Liver (tissue), 8 donors: ENCODE measurements at regions not wholly inside any gene's neighbourhood (a gene's known extent, or its start where the extent isn't known, plus 50 kb on each side); places are given as distances from the start of the nearest gene placed in this dataset.

Source experiments
- DNase-seq: peaks from one replicate; pipeline ENCODE4 v3.0.0-alpha.2; 2017; ENCODE audit warnings: low spot score
- H3K27ac ChIP-seq, 2 donors: one replicate each; pipeline ENCODE4 v1.7.0; 2013; ENCODE audit warnings: inconsistent platforms in 2 of 2, low read length in 2 of 2, control low read depth in 1 of 2, low read depth in 1 of 2, mild to moderate bottlenecking in 1 of 2
- H3K27me3 ChIP-seq, 4 donors: one replicate each; pipeline versions ENCODE4 v1.6.1 to v1.7.0; 2013; ENCODE audit warnings: low read length in 3 of 4, inconsistent platforms in 1 of 4, mild to moderate bottlenecking in 1 of 4, moderate library complexity in 1 of 4; ENCODE audit not compliant: control insufficient read depth in 4 of 4, insufficient read depth in 4 of 4
- H3K36me3 ChIP-seq, 4 donors: one replicate each; pipeline versions ENCODE4 v1.6.1 to v1.7.0; 2013; ENCODE audit warnings: low read length in 3 of 4, mild to moderate bottlenecking in 3 of 4, low read depth in 1 of 4, moderate library complexity in 1 of 4; ENCODE audit not compliant: control insufficient read depth in 4 of 4, insufficient read depth in 3 of 4
- H3K4me1 ChIP-seq, 4 donors: one replicate each; pipeline versions ENCODE4 v1.6.1 to v1.7.0; 2013; ENCODE audit warnings: low read length in 3 of 4, mild to moderate bottlenecking in 3 of 4, moderate library complexity in 1 of 4; ENCODE audit not compliant: control insufficient read depth in 4 of 4, insufficient read depth in 4 of 4
- H3K4me3 ChIP-seq, 3 donors: one replicate each; pipeline versions ENCODE4 v1.6.1 to v1.7.0; 2013; ENCODE audit warnings: low read length in 3 of 3, control low read depth in 1 of 3, low read depth in 1 of 3, mild to moderate bottlenecking in 1 of 3
- H3K9ac ChIP-seq, 2 donors: one replicate each; pipeline ENCODE4 v1.7.0; 2013; ENCODE audit warnings: low read length in 2 of 2, mild to moderate bottlenecking in 2 of 2, moderate library complexity in 2 of 2, control low read depth in 1 of 2, low read depth in 1 of 2
- H3K9me3 ChIP-seq, 4 donors: one replicate each; pipeline versions ENCODE4 v1.6.1 to v1.7.0; 2013; ENCODE audit warnings: low read length in 3 of 4; ENCODE audit not compliant: control insufficient read depth in 4 of 4
- FOXA1 ChIP-seq: IDR thresholded peaks from 2 replicates; pipeline ENCODE4 v1.6.1; 2016; ENCODE audit warnings: antibody characterized with exemption
- FOXA2 ChIP-seq: IDR thresholded peaks from 2 replicates; pipeline ENCODE4 v1.6.1; 2016; ENCODE audit warnings: antibody characterized with exemption
- GABPA ChIP-seq, 2 donors: IDR thresholded peaks in 1 of 2; conservative IDR thresholded peaks in 1 of 2; 2 replicates each; pipeline ENCODE4 v1.6.1; 2016; ENCODE audit warnings: antibody characterized with exemption in 2 of 2, mild to moderate bottlenecking in 1 of 2, moderate library complexity in 1 of 2
- HNF4A ChIP-seq, 2 donors: conservative IDR thresholded peaks; 2 replicates each; pipeline ENCODE4 v1.6.1; 2016; ENCODE audit warnings: antibody characterized with exemption in 2 of 2, mild to moderate bottlenecking in 2 of 2
- JUND ChIP-seq, 2 donors: IDR thresholded peaks; 2 replicates each; pipeline ENCODE4 v1.6.1; 2016; ENCODE audit warnings: antibody characterized with exemption in 2 of 2
- NR2F2 ChIP-seq: IDR thresholded peaks from 2 replicates; pipeline ENCODE4 v1.6.1; 2016; ENCODE audit warnings: antibody characterized with exemption
- RAD21 ChIP-seq, 2 donors: IDR thresholded peaks; 2 replicates each; pipeline ENCODE4 v1.6.1; 2016; ENCODE audit warnings: antibody characterized with exemption in 2 of 2, mild to moderate bottlenecking in 2 of 2
- SP1 ChIP-seq: IDR thresholded peaks from 2 replicates; pipeline ENCODE4 v1.6.1; 2018; ENCODE audit warnings: antibody characterized with exemption, mild to moderate bottlenecking
- WGBS: extraction: QIAGEN DNeasy Blood & Tissue Kit; methylation state at CpG from one replicate; pipeline ENCODE4 v1.1.7; 2013; 5-methylcytosine and 5-hydroxymethylcytosine counted together
- TF ChIP-seq, protein P1 (sequence below): IDR thresholded peaks from 2 replicates; pipeline ENCODE4 v1.6.1; 2016; ENCODE audit warnings: antibody characterized with exemption
- TF ChIP-seq, protein P2 (sequence below): IDR thresholded peaks from 2 replicates; pipeline ENCODE4 v1.6.1; 2016; ENCODE audit warnings: antibody characterized with exemption
- TF ChIP-seq, protein P3 (sequence below): IDR thresholded peaks from 2 replicates; pipeline ENCODE4 v1.6.1; 2016; ENCODE audit warnings: antibody characterized with exemption, mild to moderate bottlenecking
- TF ChIP-seq, protein P4 (sequence below): fragments of 150-350 bp; IDR thresholded peaks from 2 replicates; pipeline ENCODE4 v1.5.1; 2017; ENCODE audit warnings: improper control_type of control experiment, low read depth, low read length; ENCODE audit not compliant: missing input control
- donor health status: healthy.
- donor health status: healthy.
- donor health status: healthy.
- donor health status: healthy.
- donor health status: healthy.

DNA sequence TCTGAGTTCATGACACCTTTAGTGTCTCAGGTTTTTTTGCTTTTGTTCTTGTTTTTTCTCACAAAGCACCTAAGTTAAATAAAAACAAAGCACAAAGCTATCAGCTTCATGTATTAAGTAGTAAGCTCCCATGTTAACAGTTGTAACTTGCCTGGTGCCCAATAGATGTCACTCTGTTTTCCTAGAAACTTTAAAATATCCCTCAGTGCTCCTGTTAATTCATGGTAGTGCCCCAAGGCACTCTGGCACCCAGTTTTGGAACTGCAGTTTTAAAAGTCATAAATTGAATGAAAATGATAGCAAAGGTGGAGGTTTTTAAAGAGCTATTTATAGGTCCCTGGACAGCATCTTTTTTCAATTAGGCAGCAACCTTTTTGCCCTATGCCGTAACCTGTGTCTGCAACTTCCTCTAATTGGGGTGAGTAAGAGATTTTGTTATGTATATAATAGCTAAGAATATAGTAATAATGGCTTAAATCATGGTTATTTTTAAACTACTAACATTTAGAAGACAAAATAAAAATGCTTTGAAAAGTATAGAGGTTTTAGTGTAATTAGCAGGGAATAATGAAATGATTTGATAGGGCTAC lies 555.0 kb upstream of the TMEFF2 start:
- no peak for DNase-seq
- Histone ChIP-seq H3K9ac (no peak overlapping the region), H3K27ac (no peak overlapping the region), H3K4me3 (no peak overlapping the region), H3K36me3 (no peaks in the 10 kb centered on the region), H3K27me3 (no peaks in the 10 kb centered on the region), H3K4me1 (no peaks in the 10 kb centered on the region), H3K9me3 (no peaks in the 10 kb centered on the region)
- TF ChIP-seq RAD21 (IDR thresholded peaks at IDR 0.05), result peak; percentile 58
- no peak for TF ChIP-seq SP1
- TF ChIP-seq, protein P1, sequence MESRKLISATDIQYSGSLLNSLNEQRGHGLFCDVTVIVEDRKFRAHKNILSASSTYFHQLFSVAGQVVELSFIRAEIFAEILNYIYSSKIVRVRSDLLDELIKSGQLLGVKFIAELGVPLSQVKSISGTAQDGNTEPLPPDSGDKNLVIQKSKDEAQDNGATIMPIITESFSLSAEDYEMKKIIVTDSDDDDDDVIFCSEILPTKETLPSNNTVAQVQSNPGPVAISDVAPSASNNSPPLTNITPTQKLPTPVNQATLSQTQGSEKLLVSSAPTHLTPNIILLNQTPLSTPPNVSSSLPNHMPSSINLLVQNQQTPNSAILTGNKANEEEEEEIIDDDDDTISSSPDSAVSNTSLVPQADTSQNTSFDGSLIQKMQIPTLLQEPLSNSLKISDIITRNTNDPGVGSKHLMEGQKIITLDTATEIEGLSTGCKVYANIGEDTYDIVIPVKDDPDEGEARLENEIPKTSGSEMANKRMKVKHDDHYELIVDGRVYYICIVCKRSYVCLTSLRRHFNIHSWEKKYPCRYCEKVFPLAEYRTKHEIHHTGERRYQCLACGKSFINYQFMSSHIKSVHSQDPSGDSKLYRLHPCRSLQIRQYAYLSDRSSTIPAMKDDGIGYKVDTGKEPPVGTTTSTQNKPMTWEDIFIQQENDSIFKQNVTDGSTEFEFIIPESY, result no peak
- no peak for TF ChIP-seq FOXA1
- TF ChIP-seq, protein P2, sequence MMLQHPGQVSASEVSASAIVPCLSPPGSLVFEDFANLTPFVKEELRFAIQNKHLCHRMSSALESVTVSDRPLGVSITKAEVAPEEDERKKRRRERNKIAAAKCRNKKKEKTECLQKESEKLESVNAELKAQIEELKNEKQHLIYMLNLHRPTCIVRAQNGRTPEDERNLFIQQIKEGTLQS, result no peak
- WGBS, result 78% methylated on average over 1 of the region's 1 CpG

DNA sequence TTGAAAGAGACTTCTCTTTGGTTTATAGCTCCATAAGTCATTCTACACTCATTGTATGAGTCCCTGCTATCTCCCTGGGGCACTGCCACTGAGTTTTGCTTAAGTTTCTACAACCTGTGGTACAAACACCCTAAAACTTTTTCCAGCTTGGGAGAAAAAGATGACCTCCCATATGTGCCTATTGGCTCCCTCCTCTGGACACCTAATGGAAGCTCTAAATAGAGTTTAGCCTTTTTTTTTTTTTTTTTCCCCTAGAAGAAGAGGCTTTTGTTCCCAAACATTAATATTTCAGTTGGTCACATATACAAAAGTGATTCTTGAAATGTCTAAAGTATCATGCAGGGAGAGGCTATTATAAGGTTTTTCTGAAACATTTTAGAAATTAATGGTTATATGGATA lies 547.2 kb upstream of the TMEFF2 start:
- Histone ChIP-seq H3K27me3 (no peaks in the 10 kb centered on the region), H3K9ac (no peak overlapping the region), H3K36me3 (no peaks in the 10 kb centered on the region), H3K4me1 (no peaks in the 10 kb centered on the region), H3K4me3 (no peak overlapping the region), H3K27ac (no peak overlapping the region), H3K9me3 (no peaks in the 10 kb centered on the region)
- TF ChIP-seq FOXA2, result no peak
- TF ChIP-seq SP1, result no peak
- TF ChIP-seq NR2F2, result no peak
- no peak for TF ChIP-seq HNF4A (conservative IDR thresholded peaks at IDR 0.05)
- TF ChIP-seq JUND (IDR thresholded peaks at IDR 0.05), result no peak
- TF ChIP-seq, protein P3, sequence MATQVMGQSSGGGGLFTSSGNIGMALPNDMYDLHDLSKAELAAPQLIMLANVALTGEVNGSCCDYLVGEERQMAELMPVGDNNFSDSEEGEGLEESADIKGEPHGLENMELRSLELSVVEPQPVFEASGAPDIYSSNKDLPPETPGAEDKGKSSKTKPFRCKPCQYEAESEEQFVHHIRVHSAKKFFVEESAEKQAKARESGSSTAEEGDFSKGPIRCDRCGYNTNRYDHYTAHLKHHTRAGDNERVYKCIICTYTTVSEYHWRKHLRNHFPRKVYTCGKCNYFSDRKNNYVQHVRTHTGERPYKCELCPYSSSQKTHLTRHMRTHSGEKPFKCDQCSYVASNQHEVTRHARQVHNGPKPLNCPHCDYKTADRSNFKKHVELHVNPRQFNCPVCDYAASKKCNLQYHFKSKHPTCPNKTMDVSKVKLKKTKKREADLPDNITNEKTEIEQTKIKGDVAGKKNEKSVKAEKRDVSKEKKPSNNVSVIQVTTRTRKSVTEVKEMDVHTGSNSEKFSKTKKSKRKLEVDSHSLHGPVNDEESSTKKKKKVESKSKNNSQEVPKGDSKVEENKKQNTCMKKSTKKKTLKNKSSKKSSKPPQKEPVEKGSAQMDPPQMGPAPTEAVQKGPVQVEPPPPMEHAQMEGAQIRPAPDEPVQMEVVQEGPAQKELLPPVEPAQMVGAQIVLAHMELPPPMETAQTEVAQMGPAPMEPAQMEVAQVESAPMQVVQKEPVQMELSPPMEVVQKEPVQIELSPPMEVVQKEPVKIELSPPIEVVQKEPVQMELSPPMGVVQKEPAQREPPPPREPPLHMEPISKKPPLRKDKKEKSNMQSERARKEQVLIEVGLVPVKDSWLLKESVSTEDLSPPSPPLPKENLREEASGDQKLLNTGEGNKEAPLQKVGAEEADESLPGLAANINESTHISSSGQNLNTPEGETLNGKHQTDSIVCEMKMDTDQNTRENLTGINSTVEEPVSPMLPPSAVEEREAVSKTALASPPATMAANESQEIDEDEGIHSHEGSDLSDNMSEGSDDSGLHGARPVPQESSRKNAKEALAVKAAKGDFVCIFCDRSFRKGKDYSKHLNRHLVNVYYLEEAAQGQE, result no peak
- no peak for TF ChIP-seq GABPA (IDR thresholded peaks at IDR 0.05 in 1 of 2, conservative IDR thresholded peaks at IDR 0.05 in 1 of 2)
- no peak for DNase-seq

DNA sequence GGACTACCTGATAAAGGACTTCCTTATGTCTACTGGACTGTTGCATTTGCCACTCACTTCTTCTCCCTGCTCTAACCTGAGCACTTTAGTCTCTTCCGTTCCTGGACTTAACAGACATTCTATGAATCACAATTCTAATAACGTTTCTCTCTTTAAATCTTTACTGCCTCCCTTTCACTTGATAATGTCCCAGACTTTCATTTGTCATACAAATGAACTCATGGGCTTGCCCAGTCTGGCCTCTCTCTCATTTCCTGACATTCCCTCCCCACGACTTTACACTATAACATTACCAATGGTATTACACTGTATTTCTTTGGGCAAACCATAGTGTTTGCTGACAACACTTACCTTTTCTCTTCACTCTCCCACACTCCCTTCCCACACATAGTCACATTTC lies 540.7 kb upstream of the TMEFF2 start:
- Histone ChIP-seq H3K4me1 (no peaks in the 10 kb centered on the region), H3K4me3 (no peak overlapping the region), H3K36me3 (no peaks in the 10 kb centered on the region), H3K9me3 (no peaks in the 10 kb centered on the region), H3K27ac (no peak overlapping the region), H3K9ac (no peak overlapping the region), H3K27me3 (no peaks in the 10 kb centered on the region)
- 69% methylated on average over 3 of the region's 3 CpGs for WGBS
- no peak for DNase-seq
- no peak for TF ChIP-seq SP1
- TF ChIP-seq, protein P4, sequence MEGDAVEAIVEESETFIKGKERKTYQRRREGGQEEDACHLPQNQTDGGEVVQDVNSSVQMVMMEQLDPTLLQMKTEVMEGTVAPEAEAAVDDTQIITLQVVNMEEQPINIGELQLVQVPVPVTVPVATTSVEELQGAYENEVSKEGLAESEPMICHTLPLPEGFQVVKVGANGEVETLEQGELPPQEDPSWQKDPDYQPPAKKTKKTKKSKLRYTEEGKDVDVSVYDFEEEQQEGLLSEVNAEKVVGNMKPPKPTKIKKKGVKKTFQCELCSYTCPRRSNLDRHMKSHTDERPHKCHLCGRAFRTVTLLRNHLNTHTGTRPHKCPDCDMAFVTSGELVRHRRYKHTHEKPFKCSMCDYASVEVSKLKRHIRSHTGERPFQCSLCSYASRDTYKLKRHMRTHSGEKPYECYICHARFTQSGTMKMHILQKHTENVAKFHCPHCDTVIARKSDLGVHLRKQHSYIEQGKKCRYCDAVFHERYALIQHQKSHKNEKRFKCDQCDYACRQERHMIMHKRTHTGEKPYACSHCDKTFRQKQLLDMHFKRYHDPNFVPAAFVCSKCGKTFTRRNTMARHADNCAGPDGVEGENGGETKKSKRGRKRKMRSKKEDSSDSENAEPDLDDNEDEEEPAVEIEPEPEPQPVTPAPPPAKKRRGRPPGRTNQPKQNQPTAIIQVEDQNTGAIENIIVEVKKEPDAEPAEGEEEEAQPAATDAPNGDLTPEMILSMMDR, result no peak
